Upper lobe of right lung (tissue), 1 donor: ENCODE measurements at regions not wholly inside any gene's neighbourhood (a gene's known extent, or its start where the extent isn't known, plus 50 kb on each side); places are given as distances from the start of the nearest gene placed in this dataset.
"Not testable (repeated sequence)": the region's sequence is repeated elsewhere in the genome, so short reads cannot be mapped to it uniquely, and the experiment has no call there.

Experiments used
- ATAC-seq: fragments of 200-7000 bp; cut with Tn5 transposase; one replicate; pipeline ENCODE4 v1.9.1; 2020; ENCODE audit warnings: mild to moderate bottlenecking, moderate library complexity
- DNase-seq: peaks from one replicate; pipeline ENCODE4 v3.0.0-alpha.2; 2020
- H3K27ac ChIP-seq: fragments of 200-600 bp; one replicate; pipeline ENCODE4 v1.8.0; 2022
- H3K27me3 ChIP-seq: fragments of 200-600 bp; one replicate; pipeline ENCODE4 v1.8.0; 2022; ENCODE audit warnings: mild to moderate bottlenecking
- H3K36me3 ChIP-seq: fragments of 200-600 bp; one replicate; pipeline ENCODE4 v1.8.0; 2022
- H3K4me1 ChIP-seq: fragments of 200-600 bp; one replicate; pipeline ENCODE4 v1.8.0; 2022
- H3K4me3 ChIP-seq: fragments of 200-600 bp; one replicate; pipeline ENCODE4 v1.8.0; 2022; ENCODE audit warnings: mild to moderate bottlenecking
- H3K9me3 ChIP-seq: fragments of 200-600 bp; one replicate; pipeline ENCODE4 v1.8.0; 2022
- CTCF ChIP-seq: fragments of 200-600 bp; IDR thresholded peaks from one replicate; pipeline ENCODE4 v1.8.0; 2022; ENCODE audit warnings: antibody characterized with exemption
- intact Hi-C: fragments of 100-400 bp; cut with DNase I; formaldehyde crosslinking; loops from one replicate; pipeline ENCODE4 v1.11.0; 2022
- donor health status: DM: no; HTN: yes; CAD: no; lungs with severe emphysema.

GRCh38 chr10:85477979-85478378 is 888.6 kb downstream of the GRID1 start:
- no peak for TF ChIP-seq CTCF
- no peak for DNase-seq
- H3K9me3 ChIP-seq = no peaks in the 10 kb centered on the region
- no peaks in the 10 kb centered on the region for H3K36me3 ChIP-seq
- intact Hi-C loops = no loop called here
- no peak for ATAC-seq
- H3K27ac ChIP-seq = no peak overlapping the region
- H3K27me3 ChIP-seq = no peaks in the 10 kb centered on the region
- H3K4me3 ChIP-seq = no peak overlapping the region
- no peaks in the 10 kb centered on the region for H3K4me1 ChIP-seq

GRCh38 chr10:85490431-85490830 is 876.2 kb downstream of the GRID1 start:
- no peak overlapping the region for H3K27ac ChIP-seq
- intact Hi-C loops = no loop called here
- no peak for ATAC-seq
- no peaks in the 10 kb centered on the region for H3K27me3 ChIP-seq
- no peak for TF ChIP-seq CTCF
- H3K9me3 ChIP-seq = no peaks in the 10 kb centered on the region
- no peaks in the 10 kb centered on the region for H3K36me3 ChIP-seq
- no peak for DNase-seq
- no peaks in the 10 kb centered on the region for H3K4me1 ChIP-seq
- no peak overlapping the region for H3K4me3 ChIP-seq

- ATAC-seq (no peak), DNase-seq (no peak)
- H3K9me3 ChIP-seq = no peaks in the 10 kb centered on the region
- H3K27me3 ChIP-seq = no peaks in the 10 kb centered on the region
- TF ChIP-seq CTCF = no peak
- no peak overlapping the region for H3K27ac ChIP-seq
- intact Hi-C loops = no loop called here
- H3K4me3 ChIP-seq = no peak overlapping the region
- no peaks in the 10 kb centered on the region for H3K4me1 ChIP-seq
- no peaks in the 10 kb centered on the region for H3K36me3 ChIP-seq
These were observed 874.9 kb downstream of the GRID1 start for GRCh38 chr10:85491652-85492051.

GRCh38 chr10:85492684-85493083 is 873.9 kb downstream of the GRID1 start:
- intact Hi-C loops = no loop called here
- ATAC-seq = no peak
- TF ChIP-seq CTCF = no peak

GRCh38 chr10:85493703-85494102 is 872.9 kb downstream of the GRID1 start:
- no peak for DNase-seq
- TF ChIP-seq CTCF = no peak
- no peaks in the 10 kb centered on the region for H3K27me3 ChIP-seq
- ATAC-seq = no peak
- H3K36me3 ChIP-seq = no peaks in the 10 kb centered on the region
- H3K27ac ChIP-seq = no peak overlapping the region
- H3K9me3 ChIP-seq = no peaks in the 10 kb centered on the region
- no peak overlapping the region for H3K4me3 ChIP-seq
- intact Hi-C loops = no loop called here
- H3K4me1 ChIP-seq = no peaks in the 10 kb centered on the region

More at GRCh38 chr10:85492684-85493083, 873.9 kb downstream of the GRID1 start:
- Histone ChIP-seq H3K27ac (no peak overlapping the region), H3K36me3 (no peaks in the 10 kb centered on the region), H3K4me3 (no peak overlapping the region), H3K4me1 (no peaks in the 10 kb centered on the region), H3K27me3 (no peaks in the 10 kb centered on the region), H3K9me3 (no peaks in the 10 kb centered on the region)
- no peak for DNase-seq

- H3K27me3 ChIP-seq, H3K9me3 ChIP-seq, H3K27ac ChIP-seq, ATAC-seq, H3K4me1 ChIP-seq, H3K36me3 ChIP-seq, DNase-seq, H3K4me3 ChIP-seq, intact Hi-C loops: not testable (repeated sequence)
These were observed 862.0 kb downstream of the GRID1 start for GRCh38 chr10:85504641-85505040.
